Right lobe of liver (tissue), 6 donors: ENCODE measurements at regions not wholly inside any gene's neighbourhood (a gene's known extent, or its start where the extent isn't known, plus 50 kb on each side); places are given as distances from the start of the nearest gene placed in this dataset.

Experiments used
- ATAC-seq, 4 donors: fragments of 200-7000 bp; cut with Tn5 transposase; one replicate each; pipeline ENCODE4 v1.9.1; 2020; ENCODE audit warnings: mild to moderate bottlenecking in 4 of 4, moderate library complexity in 4 of 4
- DNase-seq, 3 donors: peaks; one replicate each; pipeline ENCODE4 v3.0.0-alpha.2; 2020
- H3K27ac ChIP-seq, 3 donors: fragments of 200-600 bp; one replicate each; pipeline ENCODE4 v1.8.0; 2022
- H3K27me3 ChIP-seq, 2 donors: fragments of 200-600 bp; one replicate each; pipeline ENCODE4 v1.8.0; 2022
- H3K36me3 ChIP-seq, 4 donors: fragments of 200-600 bp; sonication (generic) in 1 of 4; one replicate each; pipeline versions ENCODE4 v1.5.1 to v1.8.0; 2017 to 2022; ENCODE audit warnings: control low read depth in 1 of 4
- H3K4me1 ChIP-seq, 4 donors: fragments of 200-600 bp; sonication (generic) in 1 of 4; one replicate each; pipeline versions ENCODE4 v1.5.1 to v1.8.0; 2017 to 2022; ENCODE audit warnings: control low read depth in 1 of 4
- H3K4me3 ChIP-seq, 3 donors: fragments of 200-600 bp; one replicate each; pipeline ENCODE4 v1.8.0; 2022
- H3K9me3 ChIP-seq, 4 donors: fragments of 200-600 bp; sonication (generic) in 1 of 4; one replicate each; pipeline versions ENCODE4 v1.5.1 to v1.8.0; 2017 to 2022; ENCODE audit warnings: control low read depth in 1 of 4
- POLR2A ChIP-seq: fragments of 450-650 bp; IDR thresholded peaks from one replicate; pipeline ENCODE4 v1.6.1; 2017; ENCODE audit warnings: antibody characterized with exemption, mild to moderate bottlenecking
- WGBS: methylation state at CpG from one replicate; pipeline ENCODE4 v1.1.6; 2018; ENCODE audit warnings: low coverage, low lambda C conversion rate; ENCODE audit not compliant: insufficient coverage; ENCODE audit errors: missing lambda C conversion rate; 5-methylcytosine and 5-hydroxymethylcytosine counted together
- intact Hi-C, 2 donors: fragments of 100-400 bp; cut with DNase I; formaldehyde crosslinking; loops; one replicate each; pipeline versions ENCODE4 v1.11.2 to v1.14.1; 2022
- TF ChIP-seq, protein P1 (sequence below), 4 donors: fragments of 200-600 bp in 3 of 4; fragments of 450-650 bp in 1 of 4; IDR thresholded peaks; one replicate each; pipeline versions ENCODE4 v1.5.1 to v1.8.0; 2016 to 2022; ENCODE audit warnings: antibody characterized with exemption in 4 of 4, mild to moderate bottlenecking in 2 of 4
- donor health status: DM: no; HTN: yes; CAD: no.
- donor health status: DM: no; HTN: no; CAD: no.
- donor health status: DM: no; HTN: no; CAD: no.
- donor health status: DM: no; HTN: yes; CAD: no.
- donor health status: DM: no; HTN: yes; CAD: no.

DNA sequence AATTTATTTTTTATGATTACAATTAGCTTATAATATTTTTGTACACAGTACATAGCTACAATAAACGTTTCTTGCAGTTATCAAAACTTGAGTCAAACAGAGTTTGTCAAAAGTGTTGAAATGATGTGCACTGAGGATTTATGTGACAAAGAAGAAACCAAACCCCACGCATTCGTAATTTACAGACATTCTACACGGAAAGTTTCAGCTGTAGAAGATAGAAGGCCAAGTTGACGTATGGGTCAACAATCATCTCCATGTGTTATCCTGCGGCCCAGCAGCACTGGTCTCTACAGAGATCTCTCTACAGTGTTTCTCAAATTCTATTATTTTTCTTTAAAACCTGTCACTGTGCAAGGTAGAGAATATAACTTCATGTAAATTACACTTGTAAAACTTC lies 1507.6 kb downstream of the PCDH9 start:
- Histone ChIP-seq H3K36me3 (no peaks in the 10 kb centered on the region), H3K4me3 (no peak overlapping the region), H3K27me3 (no peaks in the 10 kb centered on the region), H3K9me3 (no peaks in the 10 kb centered on the region), H3K27ac (no peak overlapping the region), H3K4me1 (no peaks in the 10 kb centered on the region)
- TF ChIP-seq POLR2A, result no peak
- TF ChIP-seq, protein P1, sequence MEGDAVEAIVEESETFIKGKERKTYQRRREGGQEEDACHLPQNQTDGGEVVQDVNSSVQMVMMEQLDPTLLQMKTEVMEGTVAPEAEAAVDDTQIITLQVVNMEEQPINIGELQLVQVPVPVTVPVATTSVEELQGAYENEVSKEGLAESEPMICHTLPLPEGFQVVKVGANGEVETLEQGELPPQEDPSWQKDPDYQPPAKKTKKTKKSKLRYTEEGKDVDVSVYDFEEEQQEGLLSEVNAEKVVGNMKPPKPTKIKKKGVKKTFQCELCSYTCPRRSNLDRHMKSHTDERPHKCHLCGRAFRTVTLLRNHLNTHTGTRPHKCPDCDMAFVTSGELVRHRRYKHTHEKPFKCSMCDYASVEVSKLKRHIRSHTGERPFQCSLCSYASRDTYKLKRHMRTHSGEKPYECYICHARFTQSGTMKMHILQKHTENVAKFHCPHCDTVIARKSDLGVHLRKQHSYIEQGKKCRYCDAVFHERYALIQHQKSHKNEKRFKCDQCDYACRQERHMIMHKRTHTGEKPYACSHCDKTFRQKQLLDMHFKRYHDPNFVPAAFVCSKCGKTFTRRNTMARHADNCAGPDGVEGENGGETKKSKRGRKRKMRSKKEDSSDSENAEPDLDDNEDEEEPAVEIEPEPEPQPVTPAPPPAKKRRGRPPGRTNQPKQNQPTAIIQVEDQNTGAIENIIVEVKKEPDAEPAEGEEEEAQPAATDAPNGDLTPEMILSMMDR (IDR thresholded peaks at IDR 0.05), result no peak
- ATAC-seq, result no peak
- intact Hi-C loops, result no loop called here
- DNase-seq, result no peak
- WGBS, result 61% methylated on average over 6 of the region's 6 CpGs

DNA sequence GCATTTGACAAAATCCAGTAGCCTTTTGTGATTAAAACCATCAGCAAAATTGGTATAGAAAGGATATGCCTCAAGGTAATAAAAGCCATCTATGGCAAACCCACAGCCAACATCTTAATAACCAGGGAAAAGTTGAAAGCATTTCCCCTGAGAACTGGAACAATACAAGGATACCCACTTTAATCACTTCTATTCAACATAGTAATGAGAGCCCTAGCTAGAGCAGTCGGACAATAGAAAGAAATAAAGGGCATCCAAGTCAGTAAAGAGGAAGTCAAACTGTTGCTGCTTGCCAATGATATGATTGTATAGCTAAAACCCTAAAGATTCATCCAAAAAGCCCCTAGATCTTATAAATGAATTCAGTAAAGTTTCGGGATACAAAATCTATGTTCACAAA lies 1510.3 kb downstream of the PCDH9 start:
- 26% methylated on average over 2 of the region's 2 CpGs for WGBS
- no peaks in the 10 kb centered on the region for H3K27me3 ChIP-seq
- no peak overlapping the region for H3K27ac ChIP-seq
- H3K36me3 ChIP-seq, result no peaks in the 10 kb centered on the region
- TF ChIP-seq, protein P1 (IDR thresholded peaks at IDR 0.05), result no peak
- TF ChIP-seq POLR2A, result no peak
- no peak overlapping the region for H3K4me3 ChIP-seq
- no peaks in the 10 kb centered on the region for H3K4me1 ChIP-seq
- ATAC-seq (no peak), DNase-seq (no peak)
- intact Hi-C loops, result no loop called here
- H3K9me3 ChIP-seq, result no peaks in the 10 kb centered on the region

DNA sequence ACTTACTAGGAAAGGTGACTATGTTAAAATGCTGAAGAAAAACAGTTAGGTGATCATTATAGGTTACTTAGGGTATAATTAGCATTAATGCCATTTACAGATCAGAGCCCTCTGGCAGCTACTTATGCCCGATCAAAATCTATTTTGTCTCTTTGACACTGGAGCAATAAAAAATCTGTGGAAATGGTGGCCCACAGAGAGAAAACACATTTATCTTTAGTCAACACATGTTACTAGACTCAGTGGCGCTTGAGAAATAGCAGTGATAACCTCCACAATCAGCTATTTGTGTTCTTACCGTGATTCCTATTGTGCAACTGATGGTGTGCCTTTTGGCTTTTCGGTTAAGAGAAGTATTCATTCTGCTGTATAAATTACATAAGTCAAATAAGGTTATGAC lies 1519.6 kb downstream of the PCDH9 start:
- intact Hi-C loops, result no loop called here
- Histone ChIP-seq H3K27ac (no peak overlapping the region), H3K9me3 (no peaks in the 10 kb centered on the region), H3K36me3 (no peaks in the 10 kb centered on the region), H3K4me3 (no peak overlapping the region), H3K27me3 (no peaks in the 10 kb centered on the region), H3K4me1 (no peaks in the 10 kb centered on the region)
- TF ChIP-seq, protein P1 (IDR thresholded peaks at IDR 0.05), result no peak
- no peak for TF ChIP-seq POLR2A
- DNase-seq, result no peak
- WGBS, result 12% methylated on average over 4 of the region's 4 CpGs
- no peak for ATAC-seq

DNA sequence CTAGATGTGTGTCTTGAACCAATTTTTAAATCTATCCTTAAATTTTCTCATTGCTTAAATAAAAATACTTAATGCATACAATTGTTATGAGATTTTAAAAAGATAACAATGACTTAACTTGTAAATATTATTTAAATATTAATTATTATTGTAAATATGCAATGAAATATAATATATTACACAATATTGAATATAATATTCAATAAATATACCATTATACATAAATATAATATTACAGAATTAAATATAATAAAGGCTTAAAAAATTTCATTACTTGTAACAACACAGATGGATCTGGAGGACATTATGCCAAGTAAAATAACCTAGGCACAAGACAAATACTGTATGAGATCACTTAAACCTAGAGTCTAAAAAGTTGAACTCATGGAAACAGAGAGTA lies 1532.3 kb downstream of the PCDH9 start:
- Histone ChIP-seq H3K27me3 (no peaks in the 10 kb centered on the region), H3K9me3 (no peaks in the 10 kb centered on the region), H3K36me3 (no peaks in the 10 kb centered on the region), H3K27ac (no peak overlapping the region), H3K4me3 (no peak overlapping the region), H3K4me1 (no peaks in the 10 kb centered on the region)
- DNase-seq (no peak), ATAC-seq (no peak)
- intact Hi-C loops, result no loop called here
- TF ChIP-seq, protein P1 (IDR thresholded peaks at IDR 0.05), result no peak
- TF ChIP-seq POLR2A, result no peak

- no peaks in the 10 kb centered on the region for H3K9me3 ChIP-seq
- no peaks in the 10 kb centered on the region for H3K4me1 ChIP-seq
- no peaks in the 10 kb centered on the region for H3K27me3 ChIP-seq
- intact Hi-C loops, result no loop called here
- DNase-seq (no peak), ATAC-seq (no peak)
- WGBS, result 86% methylated on average over 1 of the region's 1 CpG
- H3K36me3 ChIP-seq, result no peaks in the 10 kb centered on the region
- H3K4me3 ChIP-seq, result no peak overlapping the region
- TF ChIP-seq, protein P1 (IDR thresholded peaks at IDR 0.05), result no peak
- no peak for TF ChIP-seq POLR2A
- H3K27ac ChIP-seq, result no peak overlapping the region
Measured at GRCh38 chr13:65679240-65679639, 1550.9 kb downstream of the PCDH9 start.
